AG09319 (cell line): ENCODE measurements at regions not wholly inside any gene's neighbourhood (a gene's known extent, or its start where the extent isn't known, plus 50 kb on each side); places are given as distances from the start of the nearest gene placed in this dataset.

ENCODE experiments used
- DNase-seq: peaks from one replicate; pipeline ENCODE4 v3.0.0-alpha.2; 2010; ENCODE audit warnings: low read depth; ENCODE audit errors: extremely low read depth
- TF ChIP-seq, protein P1 (sequence below): IDR thresholded peaks from 2 replicates; pipeline ENCODE4 v1.5.1; 2011; ENCODE audit warnings: low read depth, mild to moderate bottlenecking, inconsistent platforms, low read length, moderate library complexity

DNA sequence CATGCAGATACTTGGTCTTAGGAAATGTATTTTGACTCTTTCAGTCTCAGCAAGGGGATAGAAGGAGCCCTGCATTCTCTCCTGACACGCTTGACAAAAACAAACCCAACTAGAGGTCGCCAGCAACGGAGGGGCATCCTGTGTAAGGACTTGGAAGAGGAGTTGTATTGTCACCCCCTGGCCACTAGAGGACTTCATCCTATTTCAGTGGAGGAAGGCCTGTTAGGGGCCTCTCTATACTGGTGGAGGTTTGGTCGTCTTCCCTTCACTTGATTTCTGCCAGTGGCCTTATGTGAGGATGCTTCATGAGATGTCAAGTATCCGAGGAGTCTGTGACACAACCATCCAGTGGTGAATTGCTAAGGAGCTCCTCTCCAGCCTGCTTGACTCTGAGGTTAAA lies 122.8 kb upstream of the STC2 start:
- TF ChIP-seq, protein P1, sequence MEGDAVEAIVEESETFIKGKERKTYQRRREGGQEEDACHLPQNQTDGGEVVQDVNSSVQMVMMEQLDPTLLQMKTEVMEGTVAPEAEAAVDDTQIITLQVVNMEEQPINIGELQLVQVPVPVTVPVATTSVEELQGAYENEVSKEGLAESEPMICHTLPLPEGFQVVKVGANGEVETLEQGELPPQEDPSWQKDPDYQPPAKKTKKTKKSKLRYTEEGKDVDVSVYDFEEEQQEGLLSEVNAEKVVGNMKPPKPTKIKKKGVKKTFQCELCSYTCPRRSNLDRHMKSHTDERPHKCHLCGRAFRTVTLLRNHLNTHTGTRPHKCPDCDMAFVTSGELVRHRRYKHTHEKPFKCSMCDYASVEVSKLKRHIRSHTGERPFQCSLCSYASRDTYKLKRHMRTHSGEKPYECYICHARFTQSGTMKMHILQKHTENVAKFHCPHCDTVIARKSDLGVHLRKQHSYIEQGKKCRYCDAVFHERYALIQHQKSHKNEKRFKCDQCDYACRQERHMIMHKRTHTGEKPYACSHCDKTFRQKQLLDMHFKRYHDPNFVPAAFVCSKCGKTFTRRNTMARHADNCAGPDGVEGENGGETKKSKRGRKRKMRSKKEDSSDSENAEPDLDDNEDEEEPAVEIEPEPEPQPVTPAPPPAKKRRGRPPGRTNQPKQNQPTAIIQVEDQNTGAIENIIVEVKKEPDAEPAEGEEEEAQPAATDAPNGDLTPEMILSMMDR: peak; percentile 13
- DNase-seq: no peak

GRCh38 chr5:173450188-173450587 lies 122.0 kb upstream of the STC2 start:
- DNase-seq: no peak
- TF ChIP-seq, protein P1: no peak

GRCh38 chr5:173448856-173449255 lies 120.6 kb upstream of the STC2 start:
- DNase-seq: no peak
- TF ChIP-seq, protein P1: no peak

DNA sequence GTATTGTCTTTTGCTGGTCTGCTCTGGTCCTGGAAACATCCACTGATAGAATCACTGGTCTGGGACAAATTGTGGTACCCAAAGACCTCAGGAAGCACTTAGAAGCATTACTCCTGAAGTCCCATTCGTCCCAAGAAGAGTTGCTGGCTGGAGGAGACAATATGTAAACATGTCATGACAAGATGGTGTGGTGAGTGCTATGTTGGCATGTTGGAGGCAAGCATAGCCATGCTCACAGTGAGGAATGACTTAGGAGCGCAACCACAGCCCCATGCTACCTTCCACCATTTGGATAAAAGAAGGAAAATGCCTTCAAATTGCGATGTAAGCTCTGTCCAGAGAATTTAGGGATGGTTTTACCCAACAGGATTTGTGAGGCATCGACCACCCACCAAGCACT lies 115.8 kb upstream of the STC2 start:
- TF ChIP-seq, protein P1: no peak
- DNase-seq: no peak

DNA sequence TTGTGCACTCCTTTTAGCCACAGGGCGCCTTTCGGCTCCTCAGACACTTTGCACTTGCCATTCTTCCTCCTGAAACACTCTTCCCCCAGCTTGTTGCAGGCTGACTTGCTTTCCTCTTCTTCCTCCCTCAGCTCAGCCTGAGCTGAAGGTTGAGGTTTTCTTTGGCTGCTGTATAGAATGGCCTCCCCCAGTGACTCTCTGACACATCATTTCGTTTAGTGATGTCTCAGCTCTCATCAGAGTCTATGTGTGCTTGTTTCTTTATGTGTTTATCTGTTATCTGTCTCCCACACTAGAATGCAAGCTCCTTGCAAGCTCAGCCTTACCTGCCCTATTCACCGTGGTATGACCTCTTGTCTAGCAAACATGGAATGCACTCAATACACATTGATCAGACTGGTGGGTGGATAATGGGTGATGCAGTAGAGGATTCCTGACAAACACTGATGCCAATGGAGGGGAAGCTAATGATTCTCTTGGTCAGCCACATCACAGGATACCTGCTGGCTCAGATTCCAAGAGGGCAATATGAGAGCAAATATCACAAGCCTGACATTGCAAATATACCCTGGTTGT lies 112.9 kb upstream of the STC2 start:
- TF ChIP-seq, protein P1: no peak
- no peak for DNase-seq

- TF ChIP-seq, protein P1: no peak
- no peak for DNase-seq
These were observed 110.7 kb upstream of the STC2 start for GRCh38 chr5:173438951-173439350.

DNA sequence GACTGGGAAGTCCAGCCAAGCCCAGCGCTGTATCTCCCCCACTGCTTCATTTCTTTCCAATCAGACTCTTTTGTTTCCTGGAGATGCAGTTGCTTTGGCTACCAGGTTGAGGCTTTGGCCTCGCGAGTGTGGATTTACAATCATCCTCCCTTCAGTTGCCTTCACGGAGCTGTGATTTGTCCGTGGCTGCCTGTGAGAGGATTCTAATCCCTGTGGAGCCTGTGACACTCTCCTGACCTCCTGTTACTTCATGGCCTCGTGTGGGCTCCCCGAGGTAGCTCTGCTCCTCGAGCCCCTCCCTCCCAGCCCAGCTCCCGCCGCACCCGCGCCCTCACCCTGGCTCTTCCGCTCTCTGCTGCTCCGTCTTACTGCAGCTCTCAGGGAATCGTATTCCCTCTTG lies 107.2 kb upstream of the STC2 start:
- DNase-seq: no peak
- TF ChIP-seq, protein P1: no peak
